ENCODE measurements at regions not wholly inside any gene's neighbourhood (a gene's known extent, or its start where the extent isn't known, plus 50 kb on each side); places are given as distances from the start of the nearest gene placed in this dataset.

DNA sequence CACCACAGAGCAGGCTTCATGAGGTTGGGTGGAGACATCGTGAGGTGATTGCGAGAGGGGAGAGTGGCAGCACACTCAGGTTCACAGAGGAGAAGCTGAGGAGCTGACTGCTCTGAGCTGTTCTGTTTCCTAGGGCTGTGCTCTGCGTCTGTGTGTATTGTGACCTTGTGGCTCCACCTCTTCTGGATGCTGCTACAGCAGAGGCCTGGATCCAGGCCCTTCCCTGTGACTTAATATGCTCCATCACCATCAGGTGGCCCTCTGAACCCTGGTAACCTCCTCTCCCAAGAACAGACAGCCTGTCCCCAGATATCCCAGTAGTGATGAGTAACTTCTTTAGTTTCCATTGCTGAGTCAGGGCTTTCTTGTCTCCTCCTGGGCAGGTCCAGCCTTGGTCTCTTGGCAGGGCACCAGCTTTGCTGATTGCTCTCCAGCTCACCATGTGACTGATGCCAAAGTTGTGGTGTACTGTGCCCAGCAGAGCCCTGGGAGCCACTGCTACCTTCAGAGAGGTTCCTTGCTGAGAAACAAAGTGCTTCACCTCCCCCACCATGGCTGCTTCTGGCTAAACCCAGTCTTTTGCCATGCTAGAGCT is 212.8 kb upstream of the CHD1 start:
- DNase-seq (ENCODE audit: low read depth) = no peak
- H3K4me3 ChIP-seq (ENCODE audit: low read depth, low read length) = no peak overlapping the region
- TF ChIP-seq, protein P1, sequence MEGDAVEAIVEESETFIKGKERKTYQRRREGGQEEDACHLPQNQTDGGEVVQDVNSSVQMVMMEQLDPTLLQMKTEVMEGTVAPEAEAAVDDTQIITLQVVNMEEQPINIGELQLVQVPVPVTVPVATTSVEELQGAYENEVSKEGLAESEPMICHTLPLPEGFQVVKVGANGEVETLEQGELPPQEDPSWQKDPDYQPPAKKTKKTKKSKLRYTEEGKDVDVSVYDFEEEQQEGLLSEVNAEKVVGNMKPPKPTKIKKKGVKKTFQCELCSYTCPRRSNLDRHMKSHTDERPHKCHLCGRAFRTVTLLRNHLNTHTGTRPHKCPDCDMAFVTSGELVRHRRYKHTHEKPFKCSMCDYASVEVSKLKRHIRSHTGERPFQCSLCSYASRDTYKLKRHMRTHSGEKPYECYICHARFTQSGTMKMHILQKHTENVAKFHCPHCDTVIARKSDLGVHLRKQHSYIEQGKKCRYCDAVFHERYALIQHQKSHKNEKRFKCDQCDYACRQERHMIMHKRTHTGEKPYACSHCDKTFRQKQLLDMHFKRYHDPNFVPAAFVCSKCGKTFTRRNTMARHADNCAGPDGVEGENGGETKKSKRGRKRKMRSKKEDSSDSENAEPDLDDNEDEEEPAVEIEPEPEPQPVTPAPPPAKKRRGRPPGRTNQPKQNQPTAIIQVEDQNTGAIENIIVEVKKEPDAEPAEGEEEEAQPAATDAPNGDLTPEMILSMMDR (conservative IDR thresholded peaks at IDR 0.05; ENCODE audit: low read depth, low read length) = no peak

DNA sequence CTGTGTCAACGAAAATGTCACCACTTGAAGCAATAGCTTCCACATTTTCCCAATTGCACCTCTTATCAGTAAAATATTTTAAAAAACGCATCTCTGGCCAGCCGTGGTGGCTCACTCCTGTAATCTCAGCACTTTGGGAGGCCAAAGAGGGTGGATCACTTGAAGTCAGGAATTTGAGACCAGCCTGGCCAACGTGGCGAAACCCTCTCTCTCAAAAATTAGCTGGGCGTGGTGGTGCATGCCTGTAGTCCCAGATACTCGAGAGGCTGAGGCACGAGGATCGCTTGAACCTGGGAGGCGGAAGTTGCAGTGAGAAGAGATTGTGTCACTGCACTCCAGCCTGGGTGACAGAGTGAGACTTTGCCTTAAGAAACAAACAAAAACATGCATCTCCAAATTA is 210.1 kb upstream of the CHD1 start:
- no peak overlapping the region for H3K4me3 ChIP-seq (ENCODE audit: low read depth, low read length)
- TF ChIP-seq, protein P1 (conservative IDR thresholded peaks at IDR 0.05; ENCODE audit: low read depth, low read length) = no peak
- DNase-seq (ENCODE audit: low read depth) = no peak

DNA sequence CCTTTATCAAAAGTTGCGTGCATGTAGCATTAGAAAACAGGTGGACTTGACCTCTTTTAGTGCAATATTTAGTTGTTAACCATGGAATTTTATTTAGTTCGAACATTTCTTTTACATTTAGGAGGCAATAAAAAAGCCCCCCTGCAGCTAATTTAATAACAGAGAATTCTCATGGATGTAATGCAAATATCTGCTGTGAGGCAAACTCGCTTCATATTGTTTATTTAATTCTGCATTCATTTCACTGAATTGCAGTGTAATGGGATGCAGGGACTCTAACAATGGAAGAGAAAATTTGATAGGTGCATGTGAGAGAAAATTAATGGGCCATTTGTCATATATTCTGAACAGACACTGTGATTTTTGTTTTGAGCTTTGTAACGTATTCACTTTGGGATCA is 205.1 kb upstream of the CHD1 start:
- TF ChIP-seq, protein P1 (conservative IDR thresholded peaks at IDR 0.05; ENCODE audit: low read depth, low read length) = no peak
- DNase-seq (ENCODE audit: low read depth) = no peak
- H3K4me3 ChIP-seq (ENCODE audit: low read depth, low read length) = no peak overlapping the region

DNA sequence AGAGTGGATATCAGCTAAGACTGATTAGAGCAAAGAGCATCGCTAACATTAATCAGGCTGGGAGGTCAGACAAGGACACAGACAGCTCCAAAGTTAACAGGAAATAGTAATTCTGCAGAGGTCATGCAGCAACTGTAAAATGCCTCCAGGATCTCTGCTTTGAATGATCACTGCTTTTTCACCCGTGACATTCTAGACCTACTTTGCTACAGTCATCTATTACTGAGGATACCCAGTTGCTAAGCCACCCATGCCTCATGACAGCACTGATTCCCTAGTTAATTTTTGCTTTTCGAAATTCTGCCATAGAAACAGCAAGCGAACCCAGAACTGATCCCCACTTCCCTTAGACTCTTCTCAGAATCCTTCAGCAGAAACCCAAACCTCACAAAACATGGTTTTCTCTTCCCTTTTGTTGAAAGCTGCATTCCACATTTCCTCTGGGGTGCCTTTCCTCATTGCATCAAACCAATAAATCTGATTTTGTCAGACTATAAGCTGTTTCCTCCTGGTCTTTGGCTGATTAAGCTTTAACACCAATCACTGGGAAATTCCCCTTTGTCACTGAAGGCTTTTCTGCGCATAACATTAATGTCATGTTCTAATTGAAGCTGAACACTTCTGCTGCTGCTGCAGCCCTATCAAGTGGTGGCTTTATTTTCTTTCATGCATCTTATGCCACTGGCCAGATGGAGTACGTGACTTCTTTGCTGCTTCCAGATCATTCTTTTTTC is 201.1 kb upstream of the CHD1 start:
- TF ChIP-seq, protein P1 (conservative IDR thresholded peaks at IDR 0.05; ENCODE audit: low read depth, low read length) = no peak
- no peak for DNase-seq (ENCODE audit: low read depth)
- no peak overlapping the region for H3K4me3 ChIP-seq (ENCODE audit: low read depth, low read length)

DNA sequence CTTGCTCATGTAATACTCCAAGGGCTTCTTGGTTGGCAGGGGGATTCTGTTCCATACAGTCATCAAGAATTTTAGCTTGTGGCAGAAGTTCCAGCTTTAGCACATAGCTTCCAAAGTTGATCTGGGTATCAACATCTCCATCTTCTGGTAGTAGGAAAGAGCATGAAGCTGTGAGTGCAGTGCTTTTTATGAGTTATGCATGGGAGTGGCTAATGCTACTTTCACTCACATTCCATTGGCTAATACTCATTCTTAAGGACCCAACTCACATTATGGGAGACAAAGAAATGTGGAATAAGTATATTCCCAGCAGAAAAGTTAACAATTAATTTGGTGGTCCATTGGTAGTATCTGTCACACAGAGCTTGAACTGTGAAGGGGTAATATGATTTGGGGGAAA is 194.2 kb upstream of the CHD1 start:
- DNase-seq (ENCODE audit: low read depth) = no peak
- TF ChIP-seq, protein P1 (conservative IDR thresholded peaks at IDR 0.05; ENCODE audit: low read depth, low read length) = no peak
- no peak overlapping the region for H3K4me3 ChIP-seq (ENCODE audit: low read depth, low read length)

DNA sequence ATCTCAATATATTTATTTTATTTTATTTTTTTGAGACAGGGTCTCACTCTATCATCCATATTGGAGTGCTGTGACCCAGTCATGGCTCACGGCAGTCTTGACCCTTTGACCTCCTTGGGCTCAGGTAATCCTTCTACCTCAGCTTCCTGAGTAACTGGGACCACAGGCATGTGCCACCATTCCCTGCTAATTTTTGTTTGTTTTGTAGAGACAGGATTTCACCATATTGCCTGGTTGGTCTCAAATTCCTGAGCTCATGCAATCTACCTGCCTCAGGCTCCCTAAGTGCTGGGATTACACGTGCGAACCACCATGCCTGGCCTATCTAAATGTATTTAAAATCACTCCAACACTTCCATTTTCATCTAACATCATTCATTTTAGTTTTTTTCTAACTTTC is 190.5 kb upstream of the CHD1 start:
- no peak for DNase-seq (ENCODE audit: low read depth)
- TF ChIP-seq, protein P1 (conservative IDR thresholded peaks at IDR 0.05; ENCODE audit: low read depth, low read length) = no peak

DNA sequence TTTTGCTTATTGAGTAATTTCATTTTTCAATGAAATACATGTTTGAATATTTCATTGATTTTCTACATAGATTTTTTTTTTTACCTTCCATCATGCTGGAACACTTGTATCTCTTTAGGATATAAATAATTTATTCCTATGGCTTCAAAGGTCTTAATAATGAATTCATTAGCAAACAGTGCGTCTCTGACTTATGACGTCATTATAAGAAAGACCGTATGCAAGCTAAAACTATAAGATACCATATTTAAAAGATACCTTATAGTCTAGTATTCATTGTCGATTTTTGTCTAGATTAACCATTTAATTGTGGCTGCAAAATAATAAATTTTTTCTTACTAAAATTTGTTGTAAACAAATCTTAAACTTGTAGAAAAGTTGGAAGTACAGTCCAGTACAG is 187.7 kb upstream of the CHD1 start:
- no peak overlapping the region for H3K4me3 ChIP-seq (ENCODE audit: low read depth, low read length)
- TF ChIP-seq, protein P1 (conservative IDR thresholded peaks at IDR 0.05; ENCODE audit: low read depth, low read length) = no peak
- no peak for DNase-seq (ENCODE audit: low read depth)

More for the DNA sequence above, 190.5 kb upstream of the CHD1 start:
- no peak overlapping the region for H3K4me3 ChIP-seq (ENCODE audit: low read depth, low read length)
